HEK293T (cell line): ENCODE measurements at regions not wholly inside any gene's neighbourhood (a gene's known extent, or its start where the extent isn't known, plus 50 kb on each side); places are given as distances from the start of the nearest gene placed in this dataset.

Source experiments
- CTBP1 ChIP-seq: fragments of 450-650 bp; IDR thresholded peaks from 2 replicates; pipeline ENCODE4 v1.6.1; 2016; ENCODE audit warnings: borderline replicate concordance
- FOXK2 ChIP-seq: fragments of 450-650 bp; IDR thresholded peaks from 2 replicates; pipeline ENCODE4 v1.6.1; 2016; ENCODE audit warnings: mild to moderate bottlenecking
- FOXM1 ChIP-seq: fragments of 450-650 bp; IDR thresholded peaks from 2 replicates; pipeline ENCODE4 v1.6.1; 2017; ENCODE audit warnings: mild to moderate bottlenecking, borderline replicate concordance
- HDGF ChIP-seq: fragments of 450-650 bp; IDR thresholded peaks from 2 replicates; pipeline ENCODE4 v1.6.1; 2017; ENCODE audit warnings: antibody characterized with exemption, borderline replicate concordance
- LEF1 ChIP-seq: fragments of 450-650 bp; IDR thresholded peaks from 2 replicates; pipeline ENCODE4 v1.6.1; 2017; ENCODE audit warnings: mild to moderate bottlenecking, borderline replicate concordance
- NFRKB ChIP-seq: fragments of 450-650 bp; IDR thresholded peaks from 2 replicates; pipeline ENCODE4 v1.6.1; 2016; ENCODE audit warnings: mild to moderate bottlenecking, moderate library complexity
- PKNOX1 ChIP-seq: fragments of 450-650 bp; IDR thresholded peaks from 2 replicates; pipeline ENCODE4 v1.6.1; 2016
- SP1 ChIP-seq: fragments of 450-650 bp; IDR thresholded peaks from 2 replicates; pipeline ENCODE4 v1.6.1; 2017
- SUZ12 ChIP-seq: fragments of 450-650 bp; IDR thresholded peaks from 2 replicates; pipeline ENCODE4 v1.6.1; 2016; ENCODE audit warnings: mild to moderate bottlenecking
- ZNF384 ChIP-seq: fragments of 450-650 bp; IDR thresholded peaks from 2 replicates; pipeline ENCODE4 v1.6.1; 2016

GRCh38 chr4:57475424-57475823, 365.2 kb upstream of the IGFBP7 start:
- no peak for TF ChIP-seq HDGF
- TF ChIP-seq FOXM1 = no peak
- TF ChIP-seq FOXK2 = no peak
- TF ChIP-seq SP1 = no peak
- no peak for TF ChIP-seq PKNOX1
- no peak for TF ChIP-seq NFRKB
- TF ChIP-seq CTBP1 = no peak
- TF ChIP-seq SUZ12 = no peak
- TF ChIP-seq ZNF384 = no peak
- TF ChIP-seq LEF1 = no peak
